ENCODE measurements at regions not wholly inside any gene's neighbourhood (a gene's known extent, or its start where the extent isn't known, plus 50 kb on each side); places are given as distances from the start of the nearest gene placed in this dataset.

DNA sequence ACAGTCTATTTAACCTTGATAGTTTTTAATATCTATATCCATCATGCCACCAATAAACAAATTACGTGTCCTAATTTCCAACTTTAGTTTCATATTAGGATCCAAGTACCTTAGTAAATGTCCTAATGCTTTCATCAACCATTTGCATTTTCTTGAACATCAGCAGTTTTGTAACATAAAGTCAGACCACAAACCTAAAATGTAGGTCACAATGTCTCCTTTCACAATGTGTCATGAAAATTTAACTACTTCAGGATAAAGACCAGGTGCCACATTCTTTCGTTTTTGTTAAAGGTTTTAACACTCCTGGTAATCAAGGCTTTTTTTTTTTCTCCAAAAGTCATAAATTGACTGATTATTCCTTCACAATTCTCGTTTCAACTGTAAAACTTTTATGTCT lies 310.7 kb upstream of the PMFBP1 start:
- WGBS (ENCODE audit: insufficient coverage, low coverage, missing lambda C conversion rate): 3% methylated on average over 3 of the region's 3 CpGs
- Histone ChIP-seq H3K9me1 (ENCODE audit: control insufficient read depth, insufficient read depth, low read length) (no peaks in the 10 kb centered on the region), H3K4me2 (ENCODE audit: insufficient read depth, low read length) (no peak overlapping the region), H3K9ac (ENCODE audit: insufficient read depth in 1 of 2, low read depth in 2 of 2, low read length in 2 of 2) (no peak overlapping the region), H2AFZ (ENCODE audit: low read depth, low read length) (no peak overlapping the region), H3K4me3 (no peak overlapping the region), H3K79me2 (ENCODE audit: control insufficient read depth, insufficient read depth, low read length) (no peaks in the 10 kb centered on the region), H3K9me3 (replicated peaks; ENCODE audit: control insufficient read depth, insufficient read depth, low read depth, low read length) (no peaks in the 10 kb centered on the region), H3K27ac (ENCODE audit: extremely low read depth, low read depth, low read length) (no peak overlapping the region), H4K20me1 (replicated peaks; ENCODE audit: control insufficient read depth, insufficient read depth, low read length) (no peaks in the 10 kb centered on the region), H3K4me1 (replicated peaks in 1 of 2; ENCODE audit: control insufficient read depth in 2 of 2, insufficient read depth in 2 of 2, low read length in 2 of 2) (no peaks in the 10 kb centered on the region), H3K27me3 (ENCODE audit: control insufficient read depth in 2 of 2, insufficient read depth in 2 of 2, low read length in 2 of 2) (no peaks in the 10 kb centered on the region), H3K36me3 (ENCODE audit: control insufficient read depth, insufficient read depth, low read length) (no peaks in the 10 kb centered on the region)
- intact Hi-C loops (cut with micrococcal nuclease): no loop called here
- ChIA-PET POLR2A (no interaction called here), CTCF (ENCODE audit: low intra/inter-chr PET ratio) (no interaction called here)
- no peak for FAIRE-seq
- no TSS peak for BruUV-seq (replicated peaks)
- TF ChIP-seq, protein P1, sequence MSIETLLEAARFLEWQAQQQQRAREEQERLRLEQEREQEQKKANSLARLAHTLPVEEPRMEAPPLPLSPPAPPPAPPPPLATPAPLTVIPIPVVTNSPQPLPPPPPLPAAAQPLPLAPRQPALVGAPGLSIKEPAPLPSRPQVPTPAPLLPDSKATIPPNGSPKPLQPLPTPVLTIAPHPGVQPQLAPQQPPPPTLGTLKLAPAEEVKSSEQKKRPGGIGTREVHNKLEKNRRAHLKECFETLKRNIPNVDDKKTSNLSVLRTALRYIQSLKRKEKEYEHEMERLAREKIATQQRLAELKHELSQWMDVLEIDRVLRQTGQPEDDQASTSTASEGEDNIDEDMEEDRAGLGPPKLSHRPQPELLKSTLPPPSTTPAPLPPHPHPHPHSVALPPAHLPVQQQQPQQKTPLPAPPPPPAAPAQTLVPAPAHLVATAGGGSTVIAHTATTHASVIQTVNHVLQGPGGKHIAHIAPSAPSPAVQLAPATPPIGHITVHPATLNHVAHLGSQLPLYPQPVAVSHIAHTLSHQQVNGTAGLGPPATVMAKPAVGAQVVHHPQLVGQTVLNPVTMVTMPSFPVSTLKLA (conservative IDR thresholded peaks at IDR 0.05): no peak
- TF ChIP-seq SNIP1 (IDR thresholded peaks at IDR 0.05; ENCODE audit: low read depth) (no peak), ELF4 (CRISPR knock-in tag; IDR thresholded peaks at IDR 0.05) (no peak), LARP7 (IDR thresholded peaks at IDR 0.05) (no peak), C11orf30 (IDR thresholded peaks at IDR 0.05; ENCODE audit: low read depth) (peak; percentile 37; the same call in 1 of the 2 replicates), MEIS2 (IDR thresholded peaks at IDR 0.05; ENCODE audit: partially characterized antibody) (no peak), ZNF316 (IDR thresholded peaks at IDR 0.05) (0 out of 2 replicates have a peak, but pooled peaks have one; percentile 35)
- in situ Hi-C loops (cut with MboI): no loop called here
- no peak for DNase-seq (ENCODE audit: extremely low read depth in 1 of 4, low spot score in 3 of 4)
- ATAC-seq: no peak

DNA sequence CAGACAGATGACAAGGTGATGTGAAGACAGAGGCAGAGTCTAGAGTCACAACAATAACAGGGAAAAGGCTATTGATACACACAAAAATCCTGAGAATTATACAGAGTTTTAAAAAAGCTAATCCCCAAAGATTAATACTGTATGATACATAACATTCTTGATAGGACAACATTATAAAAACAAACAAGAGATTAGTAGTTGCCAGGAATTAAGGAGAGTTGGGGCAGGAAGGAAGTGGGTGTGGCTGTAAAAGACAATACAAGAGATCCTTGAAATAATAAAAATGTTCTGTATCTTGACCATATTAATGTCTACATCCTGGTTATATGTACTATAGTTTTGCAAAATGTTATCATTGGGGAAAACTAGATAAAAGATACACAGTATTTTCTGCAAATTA lies 309.5 kb upstream of the PMFBP1 start:
- no peak overlapping the region for H3K4me2 ChIP-seq (ENCODE audit: insufficient read depth, low read length)
- ChIA-PET CTCF (ENCODE audit: low intra/inter-chr PET ratio) (no interaction called here), POLR2A (no interaction called here)
- H3K9me3 ChIP-seq (replicated peaks; ENCODE audit: control insufficient read depth, insufficient read depth, low read depth, low read length): no peaks in the 10 kb centered on the region
- H3K79me2 ChIP-seq (ENCODE audit: control insufficient read depth, insufficient read depth, low read length): no peaks in the 10 kb centered on the region
- no peak overlapping the region for H3K9ac ChIP-seq (ENCODE audit: insufficient read depth in 1 of 2, low read depth in 2 of 2, low read length in 2 of 2)
- no peaks in the 10 kb centered on the region for H4K20me1 ChIP-seq (replicated peaks; ENCODE audit: control insufficient read depth, insufficient read depth, low read length)
- FAIRE-seq (no peak), DNase-seq (ENCODE audit: extremely low read depth in 1 of 4, low spot score in 3 of 4) (no peak), ATAC-seq (no peak)
- H2AFZ ChIP-seq (ENCODE audit: low read depth, low read length): no peak overlapping the region
- H3K27ac ChIP-seq (ENCODE audit: extremely low read depth, low read depth, low read length): no peak overlapping the region
- intact Hi-C loops (cut with micrococcal nuclease) (no loop called here), in situ Hi-C loops (cut with MboI) (no loop called here)
- no peaks in the 10 kb centered on the region for H3K4me1 ChIP-seq (replicated peaks in 1 of 2; ENCODE audit: control insufficient read depth in 2 of 2, insufficient read depth in 2 of 2, low read length in 2 of 2)
- no peaks in the 10 kb centered on the region for H3K27me3 ChIP-seq (ENCODE audit: control insufficient read depth in 2 of 2, insufficient read depth in 2 of 2, low read length in 2 of 2)
- H3K4me3 ChIP-seq: no peak overlapping the region
- no peaks in the 10 kb centered on the region for H3K36me3 ChIP-seq (ENCODE audit: control insufficient read depth, insufficient read depth, low read length)
- H3K9me1 ChIP-seq (ENCODE audit: control insufficient read depth, insufficient read depth, low read length): no peaks in the 10 kb centered on the region
- no TSS peak for BruUV-seq (replicated peaks)
- TF ChIP-seq ZNF75A (CRISPR knock-in tag; IDR thresholded peaks at IDR 0.05): no peak
- no peak for TF ChIP-seq BRD9 (IDR thresholded peaks at IDR 0.05; ENCODE audit: low read depth, partially characterized antibody)
- TF ChIP-seq ZKSCAN1 (IDR thresholded peaks at IDR 0.05; ENCODE audit: low read depth, low read length): no peak
- TF ChIP-seq GTF2E2 (tag; IDR thresholded peaks at IDR 0.05): no peak
- TF ChIP-seq ZNF583 (CRISPR knock-in tag; IDR thresholded peaks at IDR 0.05): no peak
- no peak for TF ChIP-seq ZNF347 (CRISPR knock-in tag; IDR thresholded peaks at IDR 0.05; ENCODE audit: low read depth)
- TF ChIP-seq ETV6 (IDR thresholded peaks at IDR 0.05; ENCODE audit: borderline replicate concordance in 1 of 2, low read depth in 2 of 2, low read length in 1 of 2): no peak
- no peak for TF ChIP-seq ETV6 (CRISPR knock-in tag; IDR thresholded peaks at IDR 0.05; ENCODE audit: borderline replicate concordance)
- no peak for TF ChIP-seq TCF3 (CRISPR knock-in tag; IDR thresholded peaks at IDR 0.05)
- no peak for TF ChIP-seq SAFB (IDR thresholded peaks at IDR 0.05; ENCODE audit: borderline replicate concordance, low read depth, low read length)
- TF ChIP-seq ARID2 (IDR thresholded peaks at IDR 0.05): no peak
- no peak for TF ChIP-seq HNRNPH1 (optimal IDR thresholded peaks at IDR 0.05; ENCODE audit: low read depth, low read length)

Data from K562 (cell line).